H1 (cell line): ENCODE measurements at regions not wholly inside any gene's neighbourhood (a gene's known extent, or its start where the extent isn't known, plus 50 kb on each side); places are given as distances from the start of the nearest gene placed in this dataset.

Source experiments
- ASH2L ChIP-seq: fragments of 200-600, 300-600 bp; sonication (generic); IDR thresholded peaks from one replicate; pipeline ENCODE4 v1.7.1; 2017; ENCODE audit warnings: low read length
- BACH1 ChIP-seq: IDR thresholded peaks from 2 replicates; pipeline ENCODE4 v1.6.1; 2012; ENCODE audit warnings: low read length, improper control_type of control experiment
- CBX5 ChIP-seq: fragments of 300-800, 300-1000 bp; sonication (generic); IDR thresholded peaks from 2 replicates; pipeline ENCODE4 v1.7.1; 2016; ENCODE audit warnings: antibody characterized with exemption, low read length, low read depth
- CHD2 ChIP-seq: IDR thresholded peaks from 2 replicates; pipeline ENCODE4 v1.6.1; 2012; ENCODE audit warnings: low read length, improper control_type of control experiment
- EGR1 ChIP-seq: IDR thresholded peaks from 2 replicates; pipeline ENCODE4 v1.6.1; 2011; ENCODE audit warnings: low read depth, low read length, borderline replicate concordance
- GTF2F1 ChIP-seq: IDR thresholded peaks from 2 replicates; pipeline ENCODE4 v1.6.1; 2012; ENCODE audit warnings: low read depth, low read length, improper control_type of control experiment, borderline replicate concordance
- HDAC6 ChIP-seq: IDR thresholded peaks from one replicate; pipeline ENCODE4 v1.7.1; 2012; ENCODE audit warnings: low read depth, mild to moderate bottlenecking, inconsistent platforms, low read length, moderate library complexity
- JUND ChIP-seq: IDR thresholded peaks from 2 replicates; pipeline ENCODE4 v1.6.1; 2011; ENCODE audit warnings: mild to moderate bottlenecking, improper control_type of control experiment, low read length
- MAX ChIP-seq: IDR thresholded peaks from 2 replicates; pipeline ENCODE4 v1.6.1; 2012; ENCODE audit warnings: inconsistent platforms
- NRF1 ChIP-seq: IDR thresholded peaks from 2 replicates; pipeline ENCODE4 v1.6.1; 2011; ENCODE audit warnings: mild to moderate bottlenecking, low read depth, low read length, improper control_type of control experiment
- RAD21 ChIP-seq, 2 experiments: IDR thresholded peaks in 1 of 2; conservative IDR thresholded peaks in 1 of 2; 2 replicates each; pipeline ENCODE4 v1.6.1; 2011; ENCODE audit warnings: low read depth in 2 of 2, low read length in 2 of 2, improper control_type of control experiment in 1 of 2, inconsistent platforms in 1 of 2, mild to moderate bottlenecking in 1 of 2, moderate library complexity in 1 of 2
- RXRA ChIP-seq: IDR thresholded peaks from 2 replicates; pipeline ENCODE4 v1.6.1; 2011; ENCODE audit warnings: low read depth, mild to moderate bottlenecking, low read length, moderate library complexity; ENCODE audit not compliant: insufficient read depth
- SIN3A ChIP-seq, 2 experiments: IDR thresholded peaks in 1 of 2; conservative IDR thresholded peaks in 1 of 2; 2 replicates each; pipeline ENCODE4 v1.6.1; 2011 to 2012; ENCODE audit warnings: low read length in 2 of 2, improper control_type of control experiment in 1 of 2, low read depth in 1 of 2, mild to moderate bottlenecking in 1 of 2
- SUZ12 ChIP-seq: fragments of 200-600 bp; sonication (generic); IDR thresholded peaks from 2 replicates; pipeline ENCODE4 v1.6.1; 2012; ENCODE audit warnings: mild to moderate bottlenecking, inconsistent platforms, low read length, moderate library complexity, mixed read lengths
- TBP ChIP-seq: IDR thresholded peaks from 2 replicates; pipeline ENCODE4 v1.6.1; 2011; ENCODE audit warnings: low read depth, low read length, improper control_type of control experiment
- ZNF274 ChIP-seq: IDR thresholded peaks from 2 replicates; pipeline ENCODE4 v1.7.0; 2012; ENCODE audit warnings: low read length, borderline replicate concordance; ENCODE audit errors: extremely low read depth

GRCh38 chr21:27805696-27806095, 838.8 kb upstream of the ADAMTS5 start (continued):
- TF ChIP-seq GTF2F1, result no peak
- no peak for TF ChIP-seq ZNF274
- no peak for TF ChIP-seq NRF1
- no peak for TF ChIP-seq MAX
- TF ChIP-seq RXRA, result no peak
- no peak for TF ChIP-seq HDAC6
- TF ChIP-seq SIN3A (conservative IDR thresholded peaks at IDR 0.05 in 1 of 2, IDR thresholded peaks at IDR 0.05 in 1 of 2; ENCODE audit: low read depth in 1 of 2, low read length in 2 of 2), result no peak
- no peak for TF ChIP-seq BACH1
- TF ChIP-seq RAD21 (IDR thresholded peaks at IDR 0.05 in 1 of 2, conservative IDR thresholded peaks at IDR 0.05 in 1 of 2; ENCODE audit: low read depth in 2 of 2, low read length in 2 of 2), result no peak
- TF ChIP-seq CHD2, result no peak
- TF ChIP-seq TBP, result no peak
- TF ChIP-seq JUND, result no peak
- TF ChIP-seq ASH2L, result no peak
- TF ChIP-seq CBX5, result no peak
- TF ChIP-seq EGR1, result no peak
- TF ChIP-seq SUZ12, result no peak
